Hematopoietic multipotent progenitor cell treated with erythropoietin and hydrocortisone succinate and interleukin-3 and kit ligand, for 8 days (in vitro differentiated cells): ENCODE measurements at regions not wholly inside any gene's neighbourhood (a gene's known extent, or its start where the extent isn't known, plus 50 kb on each side); places are given as distances from the start of the nearest gene placed in this dataset.

Experiments used
- DNase-seq: peaks from one replicate; pipeline ENCODE4 v3.0.0-alpha.2; 2015

- no peak for DNase-seq
Measured at GRCh38 chr17:77809814-77810213, 148.7 kb upstream of the TNRC6C start.

DNA sequence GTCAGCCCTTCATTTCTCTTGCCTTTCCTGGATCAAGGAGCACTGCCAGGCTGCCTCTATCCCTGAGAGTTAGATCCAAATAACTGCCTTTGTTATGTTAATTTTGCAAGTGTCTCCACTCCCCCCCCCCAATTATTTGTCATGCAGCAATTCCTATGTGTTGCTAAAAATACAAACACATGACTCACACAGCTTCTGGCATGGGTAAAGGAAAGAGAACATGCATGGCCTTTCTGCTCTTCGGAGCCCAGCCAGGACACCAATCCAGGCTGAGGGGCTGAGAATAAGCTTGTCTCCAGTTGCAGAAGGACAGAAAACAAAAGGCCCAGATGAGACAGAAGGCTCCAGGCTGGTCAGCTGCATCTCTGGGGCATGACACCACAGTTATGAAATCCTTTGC is 148.0 kb upstream of the TNRC6C start:
- DNase-seq, result no peak

GRCh38 chr17:77811521-77811920 is 147.0 kb upstream of the TNRC6C start:
- DNase-seq, result no peak

DNA sequence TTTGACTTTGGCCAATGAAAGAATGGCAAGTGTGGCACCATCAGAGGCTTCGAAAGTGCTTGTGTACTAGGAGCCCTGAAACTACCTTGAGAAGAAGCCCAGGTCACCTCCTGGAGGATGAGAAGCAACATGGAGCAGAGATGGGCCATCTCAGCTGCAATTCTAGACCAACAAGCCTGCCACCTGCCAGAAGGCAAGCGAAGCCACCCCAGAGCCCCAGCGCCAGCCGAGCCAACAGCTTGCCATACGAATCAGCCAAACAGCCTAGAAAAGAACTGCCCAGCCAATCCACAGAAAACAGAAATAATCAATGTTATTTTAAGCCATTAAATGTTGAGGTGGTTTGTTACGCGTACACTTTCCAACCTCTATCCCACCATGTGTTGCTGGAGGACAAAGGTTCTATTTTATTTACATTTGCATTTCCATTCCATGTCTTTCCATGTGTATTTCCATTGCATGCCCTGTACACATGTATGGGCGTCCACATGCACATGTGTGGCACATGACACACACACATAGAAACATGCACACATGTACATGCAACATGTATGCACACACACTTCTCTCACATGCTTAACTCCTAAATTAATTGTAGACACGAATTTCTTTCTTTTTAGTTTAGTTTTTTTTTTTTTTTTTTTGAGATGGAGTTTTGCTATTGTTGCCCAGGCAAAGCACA is 144.3 kb upstream of the TNRC6C start:
- DNase-seq, result no peak

- DNase-seq, result no peak
Measured at GRCh38 chr17:77815127-77815905, 143.2 kb upstream of the TNRC6C start.

GRCh38 chr17:77817953-77818352 is 140.6 kb upstream of the TNRC6C start:
- DNase-seq, result no peak

DNA sequence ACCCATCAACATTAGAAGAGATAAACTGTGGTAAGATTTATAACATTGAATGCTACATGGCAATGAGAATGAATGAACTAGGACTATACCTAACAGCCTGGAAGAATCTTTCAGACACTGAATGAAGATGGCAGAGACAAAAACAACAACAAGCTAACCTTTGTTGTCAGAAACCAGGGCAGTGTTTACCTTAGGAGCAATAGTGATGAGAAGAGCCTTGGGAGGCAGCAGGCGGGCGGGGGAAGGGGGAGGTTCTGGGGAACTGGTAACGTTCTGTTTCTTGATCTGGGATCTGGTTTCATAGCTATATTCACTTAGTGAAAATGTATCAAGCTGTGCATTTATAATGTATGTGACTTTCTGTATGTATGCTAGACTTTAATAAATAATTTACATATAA is 139.0 kb upstream of the TNRC6C start:
- no peak for DNase-seq

DNA sequence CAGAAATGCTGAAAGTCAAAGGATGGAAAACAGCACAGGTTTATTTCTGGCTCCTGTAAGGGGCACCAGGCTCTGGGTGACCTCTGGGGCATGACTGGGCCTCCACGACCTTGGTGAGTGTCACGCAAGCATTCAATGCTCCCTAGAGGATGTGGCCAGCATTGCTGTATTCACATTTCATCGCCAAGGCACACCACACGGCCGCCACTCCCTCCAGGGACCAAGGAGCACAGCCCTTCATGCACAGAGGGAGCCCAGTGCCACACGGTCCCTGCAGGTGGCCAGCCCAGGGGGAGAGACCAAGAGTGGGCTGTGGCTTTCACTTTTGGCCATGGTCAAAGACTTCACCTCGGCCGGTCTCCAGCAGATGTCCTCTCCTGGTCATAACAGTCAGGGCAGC is 137.4 kb upstream of the TNRC6C start:
- DNase-seq, result no peak

DNA sequence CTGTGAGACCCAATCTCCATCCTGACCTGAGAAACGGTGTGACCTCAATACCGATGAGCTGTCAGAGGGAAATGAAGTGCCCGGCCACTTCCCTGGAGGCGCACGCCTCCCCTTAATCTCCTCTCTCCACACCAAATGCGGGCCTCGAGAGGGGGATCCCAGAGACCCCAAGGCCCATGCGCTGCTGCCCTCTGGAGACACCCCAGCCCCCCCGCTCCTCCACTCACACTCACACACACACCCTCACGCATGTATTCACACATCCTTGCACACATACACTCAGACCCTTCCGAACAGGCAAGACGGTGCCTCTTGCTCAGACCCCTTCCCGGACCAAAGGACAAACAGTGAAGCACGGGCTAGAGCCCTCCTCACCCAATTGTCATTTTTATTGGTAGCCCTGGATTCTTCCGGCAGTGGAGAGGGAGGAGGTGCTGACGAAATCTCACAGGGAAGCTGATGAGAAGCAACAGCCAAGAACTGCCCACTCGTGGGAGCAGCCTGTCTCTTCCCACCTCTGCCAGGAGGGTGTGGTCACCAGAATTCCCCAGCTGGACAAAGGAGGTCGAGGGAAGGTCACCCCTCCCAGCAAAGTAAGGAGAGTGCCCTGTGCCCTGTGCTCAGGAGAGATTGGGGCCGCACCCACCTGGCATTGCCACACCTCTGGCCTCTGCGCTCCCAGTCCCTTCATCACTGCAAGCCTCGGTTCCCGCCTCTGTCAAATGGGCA is 136.0 kb upstream of the TNRC6C start:
- DNase-seq, result no peak

DNA sequence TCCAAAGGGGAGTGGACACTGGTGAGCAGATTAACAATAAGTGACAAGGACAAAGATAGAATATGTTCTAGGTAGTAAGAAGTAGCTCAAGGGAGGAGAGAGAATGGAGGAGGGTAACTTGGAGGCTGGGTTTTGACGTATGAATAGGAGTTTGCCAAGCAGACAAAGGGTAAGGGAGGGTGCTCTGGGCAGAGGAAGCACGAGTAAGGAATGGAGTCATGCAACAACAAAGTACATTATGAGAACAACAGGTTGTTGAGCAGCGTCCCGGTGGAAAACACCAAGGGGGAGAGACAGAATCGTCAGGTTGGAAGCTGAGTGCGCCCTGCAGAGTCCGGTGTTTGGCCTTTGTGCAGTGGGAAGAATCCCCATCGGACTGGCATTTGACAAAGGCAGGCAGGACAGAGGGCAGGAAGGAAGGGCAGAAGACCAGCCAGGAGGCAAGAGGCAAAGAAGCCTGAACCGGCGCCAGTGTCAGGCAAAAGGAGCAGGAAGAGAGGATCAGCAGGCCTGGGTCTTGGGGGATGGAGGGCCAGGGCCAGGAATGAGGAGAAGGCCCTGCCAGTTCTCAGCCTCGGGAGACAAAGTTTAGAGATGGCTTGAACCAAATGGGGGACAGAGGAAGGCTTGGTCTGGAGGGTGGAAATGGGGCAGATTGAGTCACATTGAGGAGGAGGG is 134.3 kb upstream of the TNRC6C start:
- DNase-seq, result no peak

DNA sequence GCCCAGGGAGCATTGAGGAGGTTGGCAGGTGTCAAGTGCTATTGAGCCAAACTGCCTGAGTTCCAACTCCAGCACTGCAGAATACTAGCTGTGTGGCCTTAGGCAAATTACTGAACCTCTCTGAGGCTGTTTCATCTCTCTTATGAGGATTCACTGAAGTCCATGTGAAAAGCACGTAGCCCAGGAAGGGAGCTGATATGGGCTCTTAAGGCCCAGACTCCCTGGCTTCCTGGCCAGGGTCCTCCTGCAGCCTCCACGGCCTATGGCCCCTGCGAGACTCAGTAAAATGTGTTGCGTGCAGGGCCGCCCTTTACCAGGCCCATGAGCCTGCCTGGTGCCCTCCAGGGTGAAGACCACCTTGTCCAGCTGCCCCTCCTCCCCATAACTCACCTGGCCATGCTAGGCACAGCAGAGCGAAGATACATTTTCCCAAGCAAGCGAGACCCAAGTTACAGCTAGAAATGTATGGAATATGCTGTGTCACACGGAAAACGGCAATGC is 133.7 kb upstream of the TNRC6C start:
- no peak for DNase-seq

GRCh38 chr17:77825621-77826020 is 132.9 kb upstream of the TNRC6C start:
- no peak for DNase-seq

GRCh38 chr17:77826132-77826873 is 132.2 kb upstream of the TNRC6C start:
- DNase-seq, result no peak

DNA sequence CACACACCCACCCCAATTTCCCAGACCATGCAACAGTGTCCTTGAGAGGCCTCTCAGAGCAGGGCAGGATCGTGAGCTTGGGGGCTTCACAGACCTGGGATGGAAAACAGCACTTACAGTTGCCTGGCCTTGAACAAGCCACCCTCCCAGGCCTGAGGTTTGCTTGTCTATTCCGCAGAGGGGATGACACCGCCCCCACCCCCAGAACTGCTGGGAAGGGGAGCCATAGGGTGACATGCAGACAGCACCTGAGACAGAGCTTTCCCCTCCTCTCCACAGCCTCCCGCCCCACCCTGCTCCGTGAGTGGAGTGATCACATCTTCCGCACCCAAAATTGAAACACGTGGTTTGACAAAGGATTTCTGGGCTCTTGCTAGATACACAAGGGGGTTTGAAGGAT is 131.5 kb upstream of the TNRC6C start:
- DNase-seq, result no peak

DNA sequence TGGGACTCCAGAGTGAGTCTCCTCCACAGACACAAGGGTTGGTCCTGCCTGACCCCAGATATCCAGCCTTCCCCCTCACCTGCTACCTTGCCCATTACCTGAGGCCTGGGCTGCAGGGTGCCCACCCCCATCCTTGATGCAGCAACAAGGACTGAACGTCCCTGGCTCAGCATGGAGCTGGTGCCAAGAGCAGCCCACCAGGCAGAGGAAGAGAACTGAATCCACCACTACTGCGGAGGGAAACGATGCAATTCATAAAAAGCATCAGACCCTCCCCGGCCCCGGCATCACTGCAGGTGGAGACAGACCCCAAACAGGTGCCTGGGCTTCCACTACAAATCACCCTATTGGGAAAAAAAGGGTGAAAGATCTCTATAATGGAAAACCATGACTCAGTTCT is 131.0 kb upstream of the TNRC6C start:
- DNase-seq, result no peak

DNA sequence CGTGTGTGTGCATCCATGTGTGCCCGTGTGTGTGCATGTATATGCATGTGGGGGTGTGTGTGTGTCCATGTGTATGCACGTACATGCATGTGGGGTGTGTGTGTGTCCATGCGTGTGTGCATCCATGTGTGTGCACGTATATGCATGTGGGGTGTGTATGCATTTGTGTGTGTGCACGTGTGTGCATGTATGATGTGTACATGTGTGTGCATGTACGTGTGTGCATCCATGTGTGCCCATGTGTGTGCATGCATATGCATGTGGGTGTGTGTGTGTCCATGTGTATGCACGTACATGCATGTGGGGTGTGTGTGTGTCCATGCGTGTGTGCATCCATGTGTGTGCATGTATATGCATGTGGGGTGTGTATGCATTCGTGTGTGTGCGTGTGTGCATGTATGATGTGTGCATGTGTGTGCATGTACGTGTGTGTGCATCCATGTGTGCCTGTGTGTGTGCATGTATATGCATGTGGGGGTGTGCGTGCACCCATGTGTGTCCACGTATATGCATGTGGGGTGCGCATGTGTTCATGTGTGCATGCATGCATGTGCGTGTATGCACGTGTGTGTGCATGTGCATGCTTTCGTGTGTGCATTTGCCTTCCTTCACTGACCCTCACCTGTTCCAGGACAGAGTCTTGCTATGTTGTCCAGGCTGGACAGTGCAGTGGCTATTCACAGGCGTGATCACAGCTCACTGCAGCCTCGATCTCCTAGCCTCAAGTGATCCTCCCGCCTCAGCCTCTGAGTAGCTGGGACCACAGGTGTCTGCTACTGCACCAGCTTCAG is 129.6 kb upstream of the TNRC6C start:
- no peak for DNase-seq

GRCh38 chr17:77829843-77830799 is 128.4 kb upstream of the TNRC6C start:
- DNase-seq, result no peak

DNA sequence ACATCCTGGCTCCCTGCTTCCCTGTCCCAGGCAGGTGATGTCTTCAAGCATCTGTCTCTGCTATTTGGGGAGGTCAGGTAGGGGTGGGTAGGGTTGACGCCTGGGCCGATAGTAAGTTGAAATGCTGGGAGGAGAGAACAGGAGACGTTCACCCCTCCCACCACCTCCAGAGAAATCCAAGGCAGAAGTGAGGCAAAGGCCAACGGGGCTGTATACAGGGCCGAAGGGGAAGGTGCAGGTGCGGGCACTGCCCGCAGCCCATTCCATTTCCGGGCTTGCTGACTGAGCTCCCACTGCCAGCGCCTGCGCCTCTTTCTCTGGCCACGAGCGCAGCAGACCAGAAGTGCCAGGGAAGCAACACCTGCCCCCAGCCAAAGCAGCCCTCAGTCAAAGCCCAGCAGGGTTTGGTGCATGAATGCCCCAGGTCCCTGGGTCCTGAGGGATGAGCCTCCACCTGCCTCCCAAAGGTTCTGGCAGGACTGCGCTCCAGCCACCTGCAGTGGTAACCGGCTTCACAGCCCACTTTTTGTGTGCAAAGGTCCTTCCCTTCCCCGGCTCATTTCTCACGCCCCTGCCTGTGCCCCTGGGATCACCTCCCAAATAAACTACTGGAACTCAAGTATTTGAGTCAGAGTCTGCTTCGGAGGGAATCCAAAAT is 127.6 kb upstream of the TNRC6C start:
- no peak for DNase-seq

DNA sequence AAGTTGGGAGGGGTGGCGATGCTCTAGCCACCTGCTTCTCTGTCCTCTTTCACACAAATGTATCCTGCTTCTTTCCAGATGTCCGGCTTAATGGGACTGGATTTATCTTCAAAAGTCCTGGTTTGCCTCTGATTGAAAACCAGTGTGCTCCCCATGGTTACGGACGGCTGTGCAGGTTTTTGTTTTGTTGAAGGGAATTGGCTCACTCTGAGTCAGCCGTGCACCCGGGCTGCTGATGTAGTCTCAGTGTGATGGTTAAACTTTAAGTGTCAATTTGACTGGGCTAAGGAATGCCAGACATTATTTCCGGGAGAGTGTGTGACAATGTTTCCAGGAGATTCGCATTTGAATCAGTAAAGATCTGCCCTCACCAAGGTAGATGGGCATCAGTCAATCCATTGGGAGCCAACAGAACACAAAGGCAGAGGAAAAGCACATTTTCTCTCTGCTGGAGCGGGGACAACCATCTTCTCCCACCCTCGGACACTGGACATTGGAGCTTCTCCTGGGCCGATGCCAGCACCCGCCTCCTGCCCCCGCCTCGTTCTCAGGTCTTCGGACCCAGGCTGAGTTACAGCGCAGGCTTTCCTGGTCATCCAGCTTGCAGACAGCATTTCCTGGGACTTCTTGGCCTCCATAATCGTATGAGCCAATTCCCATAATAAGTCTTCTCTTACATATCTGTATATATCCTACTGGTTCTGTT is 126.9 kb upstream of the TNRC6C start:
- DNase-seq, result no peak
